ENCODE measurements at regions not wholly inside any gene's neighbourhood (a gene's known extent, or its start where the extent isn't known, plus 50 kb on each side); places are given as distances from the start of the nearest gene placed in this dataset.

- no peaks in the 10 kb centered on the region for H3K27me3 ChIP-seq (ENCODE audit: control insufficient read depth in 2 of 2, insufficient read depth in 2 of 2, low read length in 2 of 2)
- H3K79me2 ChIP-seq (ENCODE audit: control insufficient read depth, insufficient read depth, low read length): no peaks in the 10 kb centered on the region
- in situ Hi-C loops (cut with MboI) (no loop called here), intact Hi-C loops (cut with micrococcal nuclease) (no loop called here)
- no peaks in the 10 kb centered on the region for H3K36me3 ChIP-seq (ENCODE audit: control insufficient read depth, insufficient read depth, low read length)
- ATAC-seq (peak; percentile 77), DNase-seq (ENCODE audit: extremely low read depth in 1 of 4, low spot score in 3 of 4) (peak in 1 of 4 experiments; percentile 4), FAIRE-seq (no peak)
- no peak overlapping the region for H3K27ac ChIP-seq (ENCODE audit: extremely low read depth, low read depth, low read length)
- H2AFZ ChIP-seq (ENCODE audit: low read depth, low read length): no peak overlapping the region
- H4K20me1 ChIP-seq (replicated peaks; ENCODE audit: control insufficient read depth, insufficient read depth, low read length): no peaks in the 10 kb centered on the region
- 2% methylated on average over 23 of the region's 23 CpGs for WGBS (ENCODE audit: insufficient coverage, low coverage, missing lambda C conversion rate)
- ChIA-PET POLR2A (interaction anchor here (0.7 kb wide), 1 partner anchor 22 kb away, joined by 3 read pairs; no protein-coding TSS in a partner anchor), CTCF (ENCODE audit: low intra/inter-chr PET ratio) (no interaction called here)
- no TSS peak for BruUV-seq (replicated peaks)
- no peak overlapping the region for H3K4me3 ChIP-seq
- H3K9ac ChIP-seq (ENCODE audit: insufficient read depth in 1 of 2, low read depth in 2 of 2, low read length in 2 of 2): no peak overlapping the region
- no peaks in the 10 kb centered on the region for H3K9me1 ChIP-seq (ENCODE audit: control insufficient read depth, insufficient read depth, low read length)
- H3K4me1 ChIP-seq (replicated peaks in 1 of 2; ENCODE audit: control insufficient read depth in 2 of 2, insufficient read depth in 2 of 2, low read length in 2 of 2): no peaks in the 10 kb centered on the region
- H3K9me3 ChIP-seq (replicated peaks; ENCODE audit: control insufficient read depth, insufficient read depth, low read depth, low read length): no peaks in the 10 kb centered on the region
- H3K4me2 ChIP-seq (ENCODE audit: insufficient read depth, low read length): no peak overlapping the region; the same call in 1 of the 2 replicates
- no peak for TF ChIP-seq EHMT2 (IDR thresholded peaks at IDR 0.05)
- TF ChIP-seq MGA (IDR thresholded peaks at IDR 0.05): peak; percentile 13; the same call in 1 of the 2 replicates
- 0 out of 2 replicates have a peak, but pooled peaks have one; percentile 25 for TF ChIP-seq CEBPB (tag; IDR thresholded peaks at IDR 0.05)
- TF ChIP-seq ZC3H11A (IDR thresholded peaks at IDR 0.05; ENCODE audit: low read depth, low read length): no peak
- no peak for TF ChIP-seq ZNF197 (CRISPR knock-in tag; IDR thresholded peaks at IDR 0.05; ENCODE audit: low read depth)
- peak; percentile 48; the same call in 1 of the 2 replicates for TF ChIP-seq ATF3 (IDR thresholded peaks at IDR 0.05)
- no peak for TF ChIP-seq ATF3 (CRISPR knock-in tag; conservative IDR thresholded peaks at IDR 0.05)
- peak; percentile 38; the same call in 1 of the 2 replicates for TF ChIP-seq L3MBTL2 (IDR thresholded peaks at IDR 0.05)
Observed at GRCh38 chr5:17443333-17444130, 54.5 kb upstream of the TAF11L2 start.

All from K562 (cell line).